ENCODE measurements at regions not wholly inside any gene's neighbourhood (a gene's known extent, or its start where the extent isn't known, plus 50 kb on each side); places are given as distances from the start of the nearest gene placed in this dataset.

DNA sequence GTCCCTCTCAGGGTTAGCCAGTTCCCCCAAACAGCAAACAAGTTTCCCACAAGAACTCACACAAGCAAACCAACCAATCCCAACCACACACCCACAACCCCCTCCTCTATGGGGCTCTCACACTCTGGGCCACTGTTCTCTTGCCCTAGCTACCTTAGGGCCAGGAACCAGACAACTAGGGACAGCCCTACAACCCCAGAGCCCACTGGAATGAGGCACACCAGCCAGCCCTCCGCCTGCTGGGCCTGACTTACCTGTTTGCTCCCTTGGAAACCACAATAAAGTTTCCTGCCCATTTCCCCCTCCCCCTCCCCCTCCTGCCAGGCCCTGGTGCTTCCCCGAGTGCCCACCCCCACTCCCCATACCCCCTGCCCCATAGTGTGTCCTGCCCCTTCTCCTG, 132.6 kb downstream of the WDR11 start:
- no peak for DNase-seq

DNA sequence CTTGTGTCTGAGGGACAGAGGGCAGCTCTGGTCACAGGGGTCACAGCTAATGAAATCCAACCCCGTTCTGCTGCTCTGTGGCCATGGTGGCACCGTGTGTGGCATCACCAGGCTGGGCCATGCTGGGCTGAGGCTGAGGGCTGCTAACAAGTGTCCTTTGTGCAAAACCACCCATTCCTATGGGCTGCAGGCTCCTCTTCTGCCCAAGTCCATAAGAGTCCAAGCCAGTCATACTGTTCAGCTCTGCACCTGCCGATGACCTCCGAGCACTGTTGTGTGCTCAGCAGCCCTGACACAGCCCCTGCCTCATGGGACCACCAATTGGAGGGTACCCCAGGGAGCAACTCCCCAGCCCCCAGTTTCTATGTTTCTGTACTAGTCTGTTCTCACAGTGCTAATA, 133.1 kb downstream of the WDR11 start:
- DNase-seq: no peak

DNA sequence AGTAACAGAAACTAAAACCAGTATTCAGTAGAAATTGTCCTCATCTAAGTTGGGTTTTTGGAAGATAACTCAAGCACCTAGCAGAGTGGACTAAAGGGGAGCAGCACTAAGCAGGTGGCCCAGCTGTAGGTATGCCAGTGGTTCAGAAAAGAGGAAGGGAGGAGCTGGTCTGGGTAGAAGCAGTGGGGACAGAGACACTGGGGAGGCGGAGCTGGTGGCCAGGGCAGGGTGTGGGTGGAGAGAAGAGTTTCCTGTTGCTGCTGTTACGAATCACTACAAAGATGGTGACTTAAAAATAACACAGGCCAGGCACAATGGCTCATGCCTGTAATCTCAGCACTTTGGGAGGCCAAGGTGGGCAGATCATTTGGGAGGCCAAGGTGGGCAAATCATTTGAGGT, 136.2 kb downstream of the WDR11 start:
- DNase-seq: no peak

DNA sequence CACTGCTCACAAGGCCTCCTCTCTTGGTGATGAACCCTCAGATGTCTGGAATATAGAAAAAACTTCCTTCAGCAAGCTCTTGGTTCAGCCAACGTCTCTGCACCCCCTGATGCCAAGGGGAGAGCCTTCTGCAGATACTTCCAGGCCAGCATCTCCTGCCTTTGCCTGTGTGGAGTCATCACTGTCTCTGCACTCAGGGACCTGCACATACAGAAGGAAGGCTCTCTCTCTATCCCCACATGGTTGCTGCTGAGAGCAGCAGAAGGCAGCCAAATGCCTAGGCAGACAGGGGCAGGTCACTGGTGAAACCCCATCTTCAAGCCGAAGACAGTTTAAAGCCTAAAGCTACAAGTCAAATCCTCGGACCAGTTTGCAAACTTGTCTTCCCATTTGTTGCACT, 137.6 kb downstream of the WDR11 start:
- no peak for DNase-seq

DNA sequence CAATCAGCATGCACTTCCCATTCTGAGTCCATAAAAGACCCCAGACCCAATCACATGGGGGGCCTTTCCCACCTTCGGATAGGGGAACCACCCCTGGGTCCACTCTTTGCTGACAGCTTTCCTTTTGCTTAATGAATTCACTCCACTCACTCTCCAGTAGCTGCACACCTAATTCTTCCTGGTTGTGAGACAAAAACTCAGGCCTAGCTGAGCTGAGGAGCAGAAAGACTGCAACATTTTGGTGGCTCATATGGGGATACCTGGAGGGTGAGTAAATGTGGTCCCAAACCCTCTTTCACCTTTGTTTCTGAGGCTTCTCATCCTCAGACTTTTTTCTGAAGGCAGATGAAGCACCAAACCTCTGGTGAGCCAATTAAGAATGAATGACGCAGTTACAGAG, 138.1 kb downstream of the WDR11 start:
- no peak for DNase-seq

DNA sequence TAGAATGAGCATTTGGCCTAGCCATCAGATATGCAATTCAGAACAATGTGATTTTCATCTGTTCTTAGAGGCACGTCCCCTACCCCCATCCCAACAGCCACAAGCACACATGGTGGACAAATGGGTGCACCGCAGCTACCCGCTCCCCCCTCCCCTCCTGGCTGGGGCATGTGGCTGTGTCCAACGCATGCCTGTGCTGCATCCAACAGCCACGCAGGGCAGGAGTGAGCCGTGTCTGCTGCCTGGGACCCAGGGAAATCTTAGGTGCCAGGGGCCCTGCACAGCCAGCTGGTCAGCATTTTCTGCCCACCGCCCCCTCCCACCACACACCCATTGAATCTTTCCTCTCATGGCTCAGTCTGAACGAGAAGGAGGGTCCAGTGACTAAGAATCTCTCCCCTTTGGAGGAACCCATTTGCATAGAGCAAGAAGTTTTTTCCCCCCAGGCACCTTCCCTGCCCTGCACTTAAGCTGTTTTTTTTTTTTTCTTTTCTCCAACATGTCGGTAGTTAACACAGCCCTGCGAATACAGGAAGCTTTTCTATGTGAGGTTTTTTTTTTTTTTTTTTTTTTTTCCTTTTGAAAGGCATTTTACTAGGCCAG, 138.9 kb downstream of the WDR11 start:
- DNase-seq: no peak

DNA sequence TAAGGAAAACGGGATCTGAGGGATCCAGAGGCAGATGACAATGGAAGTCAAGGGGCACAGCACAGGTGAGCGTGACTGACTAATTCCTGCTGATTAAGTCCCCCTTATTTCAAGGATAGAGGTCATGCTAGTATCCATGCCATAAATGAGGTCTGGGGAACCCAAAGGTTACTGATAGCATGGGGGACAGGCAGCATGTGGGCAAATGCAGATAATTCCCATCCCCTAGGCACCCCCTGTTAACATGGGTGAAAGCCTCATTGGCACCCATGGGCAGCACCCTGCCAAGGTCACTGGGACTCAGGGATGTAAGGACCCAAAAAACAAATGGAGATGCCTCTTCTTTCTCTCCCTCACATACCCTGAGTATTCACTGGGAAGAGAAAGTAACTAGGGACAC, 139.7 kb downstream of the WDR11 start:
- DNase-seq: no peak

DNA sequence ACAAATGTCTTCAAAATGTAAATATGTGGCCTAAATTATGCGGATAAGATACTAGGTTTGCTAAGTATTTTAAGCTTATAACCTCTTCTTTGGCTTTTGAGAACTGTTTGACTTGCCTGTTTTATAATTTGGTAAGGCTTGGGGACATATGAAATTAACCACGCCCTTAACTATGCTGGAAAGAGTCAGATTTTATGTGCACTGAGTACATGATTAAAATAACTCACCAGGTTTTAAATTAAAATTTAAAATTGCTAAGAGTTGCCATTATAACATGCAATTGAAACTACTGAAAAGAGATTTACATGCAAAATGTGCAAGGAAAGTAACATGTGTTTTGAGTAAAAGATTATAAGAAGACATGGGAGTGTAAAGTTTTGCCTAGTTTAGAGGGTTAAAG, 141.9 kb downstream of the WDR11 start:
- no peak for DNase-seq

DNA sequence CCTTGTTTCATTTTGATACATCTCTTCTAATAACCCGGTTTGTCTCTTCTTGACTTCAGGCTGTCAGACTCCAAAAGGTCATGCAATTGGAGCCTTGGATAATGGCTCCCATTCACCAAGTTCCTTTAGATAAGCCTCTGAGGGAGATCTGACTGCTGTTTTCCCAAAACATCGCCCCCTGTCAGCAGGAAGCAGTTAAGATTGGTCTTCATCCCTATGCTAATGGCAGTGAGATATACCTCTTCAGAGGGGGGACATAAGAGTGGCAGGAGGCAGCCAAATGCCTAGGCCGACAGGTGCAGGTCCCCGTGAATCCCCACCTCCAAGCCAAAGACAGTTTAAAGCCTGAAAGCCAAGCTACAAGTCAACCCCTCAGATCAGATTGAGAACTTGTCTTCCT, 144.6 kb downstream of the WDR11 start:
- DNase-seq: no peak

DNA sequence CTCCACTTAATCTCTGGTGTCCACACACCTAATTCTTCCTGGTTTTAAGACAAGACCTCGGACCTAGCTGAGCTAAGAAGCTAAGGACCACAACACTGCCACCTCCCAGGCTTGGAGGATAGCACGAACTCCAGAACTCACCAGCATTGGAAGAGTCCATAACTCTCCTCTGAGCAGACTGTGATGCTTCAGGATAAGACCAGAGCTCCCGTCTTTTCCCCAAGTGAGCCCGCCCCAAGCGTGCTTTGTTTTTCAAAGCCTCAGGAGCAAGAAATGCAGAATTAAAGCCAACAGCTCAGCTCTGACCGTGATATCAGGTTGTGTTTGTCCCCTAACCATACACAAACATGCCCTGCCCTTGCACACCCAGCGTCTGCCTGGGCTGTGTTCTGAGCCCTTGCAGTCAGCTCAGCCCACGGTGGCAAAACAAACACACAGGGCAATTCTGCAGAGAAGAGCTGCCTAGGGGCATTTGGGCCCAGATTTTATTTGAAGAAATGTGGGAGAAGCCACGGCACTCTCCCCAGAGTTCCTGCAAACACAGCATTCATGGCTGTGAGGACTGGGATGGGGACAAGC, 145.4 kb downstream of the WDR11 start:
- no peak for DNase-seq

DNA sequence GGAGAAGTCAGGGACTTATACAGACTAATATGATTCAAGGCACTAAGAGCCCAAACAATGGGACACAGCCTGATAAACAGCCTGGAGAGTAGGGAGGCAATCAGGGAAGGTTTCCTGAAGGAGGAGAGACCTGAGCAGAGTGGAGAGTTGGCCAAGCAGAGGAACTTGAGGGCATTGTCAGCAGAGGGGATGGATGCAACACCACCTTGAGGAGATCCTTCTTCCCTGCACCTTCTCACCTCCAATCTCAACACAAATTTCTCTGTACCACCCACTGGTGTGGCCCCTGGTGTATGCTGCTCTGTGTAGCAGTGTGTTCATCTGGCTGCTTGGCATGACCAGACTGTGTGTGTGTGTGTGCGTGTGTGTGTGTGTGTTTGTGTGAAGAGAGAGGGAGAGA, 146.2 kb downstream of the WDR11 start:
- DNase-seq: no peak

DNA sequence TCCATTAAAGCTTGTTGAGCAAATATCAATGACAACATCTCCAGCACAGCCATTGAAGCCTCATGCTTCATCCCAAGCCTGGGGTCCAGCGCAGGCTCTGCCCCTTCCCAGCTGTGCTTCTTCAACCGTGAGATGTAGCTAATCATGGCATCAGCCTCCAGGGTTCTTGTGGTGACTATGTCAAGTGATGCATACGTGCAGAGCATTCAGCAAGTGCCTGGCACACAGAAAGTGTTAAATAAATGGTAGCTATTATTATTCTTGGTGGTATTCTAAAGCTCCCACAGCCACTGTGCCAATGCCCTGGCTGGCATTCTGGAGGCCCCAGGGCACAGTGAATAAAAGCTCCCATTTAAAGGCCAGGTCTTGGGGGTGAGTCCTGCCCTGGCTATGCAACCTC, 146.6 kb downstream of the WDR11 start:
- DNase-seq: no peak

DNA sequence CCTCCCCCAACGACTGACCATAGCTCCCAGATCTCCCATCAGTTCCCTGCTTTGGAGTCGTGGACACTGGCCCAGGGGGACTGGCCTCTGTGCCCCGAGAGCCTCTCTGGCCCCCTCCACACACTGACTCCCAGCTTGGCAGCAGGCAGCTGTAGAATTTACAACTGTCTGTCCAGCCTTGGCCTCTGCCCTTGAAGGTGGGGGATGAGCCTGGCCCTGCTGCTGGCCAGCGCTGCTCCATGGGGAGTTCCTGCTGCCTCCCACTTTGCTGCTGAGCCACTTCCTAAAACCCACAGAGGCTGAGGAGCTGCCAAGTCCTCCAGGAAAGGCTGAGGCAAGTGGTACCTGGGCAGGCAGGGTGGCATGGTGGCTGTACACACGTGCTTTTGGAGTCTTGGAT, 147.1 kb downstream of the WDR11 start:
- DNase-seq: no peak

DNA sequence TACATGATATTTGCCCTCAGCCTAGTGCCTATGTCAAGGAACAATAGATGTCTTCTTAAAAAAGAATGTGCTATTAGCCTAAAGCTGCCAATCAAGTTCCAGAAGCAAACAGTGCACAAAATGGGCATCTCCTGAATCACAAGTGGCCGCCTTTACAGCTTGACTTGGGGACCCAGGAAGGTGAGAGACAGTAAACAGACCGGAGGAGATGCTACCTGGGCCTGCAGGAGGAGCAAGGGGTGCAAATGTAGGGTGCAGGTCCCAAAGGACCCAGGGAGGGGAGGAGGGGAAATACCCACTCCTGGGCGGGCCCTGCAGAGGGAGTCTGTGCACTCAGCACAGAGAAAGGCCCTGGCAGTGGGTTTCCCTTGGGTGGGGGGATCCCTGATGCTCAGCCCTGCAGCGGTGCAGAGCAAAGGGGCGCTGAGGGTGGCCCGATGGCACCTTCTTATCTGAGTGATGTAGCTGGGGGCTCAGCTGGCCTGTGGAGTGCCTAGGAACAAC, 147.7 kb downstream of the WDR11 start:
- no peak for DNase-seq

DNA sequence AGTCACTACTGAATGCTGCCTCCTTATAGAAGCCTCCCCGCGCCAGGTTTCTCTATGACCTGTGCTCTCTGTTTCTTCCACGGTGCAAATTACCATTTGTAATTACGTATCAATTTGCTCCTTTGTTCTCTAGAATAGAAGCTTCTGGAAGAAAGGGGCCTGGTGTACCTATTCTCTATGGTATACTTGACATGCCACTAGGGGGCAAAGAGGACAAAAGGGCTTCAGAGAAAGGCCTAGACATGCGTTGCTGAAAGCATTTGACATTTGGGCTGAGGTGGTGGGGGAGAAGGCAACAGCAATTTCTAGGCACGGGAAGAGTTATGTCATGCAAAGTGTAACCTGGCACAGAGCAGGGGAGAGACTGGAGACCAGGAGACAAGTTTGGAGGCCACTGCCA, 148.7 kb downstream of the WDR11 start:
- DNase-seq: no peak

DNA sequence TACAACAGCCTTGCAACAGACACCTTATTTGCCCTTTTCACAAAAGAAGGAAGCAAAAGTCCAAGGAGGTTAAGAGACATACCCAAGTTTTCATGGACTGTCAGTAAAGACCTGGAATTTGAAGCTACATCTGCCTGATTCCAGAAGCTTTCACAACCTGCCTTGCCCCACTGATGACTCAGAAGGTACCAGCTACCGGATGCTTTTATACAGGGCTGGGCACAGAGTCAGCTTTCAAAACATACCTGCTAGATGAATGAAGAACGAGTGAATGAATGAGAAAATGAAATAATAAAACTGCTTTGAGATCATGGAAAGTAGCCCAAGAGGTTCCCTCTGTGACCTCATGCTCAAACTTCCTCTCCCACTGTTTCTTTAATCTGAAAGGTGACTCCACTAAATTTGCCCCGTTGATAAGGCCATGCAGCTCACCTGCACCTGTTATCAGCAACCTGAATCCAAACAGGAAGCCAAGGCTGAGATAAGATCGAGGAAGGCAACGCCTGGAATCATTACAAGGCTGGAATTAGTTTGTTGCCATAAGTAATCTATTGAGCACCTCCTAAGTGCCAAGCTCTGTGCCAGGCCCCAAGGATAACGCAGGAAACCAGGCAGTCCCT, 151.5 kb downstream of the WDR11 start:
- no peak for DNase-seq

DNA sequence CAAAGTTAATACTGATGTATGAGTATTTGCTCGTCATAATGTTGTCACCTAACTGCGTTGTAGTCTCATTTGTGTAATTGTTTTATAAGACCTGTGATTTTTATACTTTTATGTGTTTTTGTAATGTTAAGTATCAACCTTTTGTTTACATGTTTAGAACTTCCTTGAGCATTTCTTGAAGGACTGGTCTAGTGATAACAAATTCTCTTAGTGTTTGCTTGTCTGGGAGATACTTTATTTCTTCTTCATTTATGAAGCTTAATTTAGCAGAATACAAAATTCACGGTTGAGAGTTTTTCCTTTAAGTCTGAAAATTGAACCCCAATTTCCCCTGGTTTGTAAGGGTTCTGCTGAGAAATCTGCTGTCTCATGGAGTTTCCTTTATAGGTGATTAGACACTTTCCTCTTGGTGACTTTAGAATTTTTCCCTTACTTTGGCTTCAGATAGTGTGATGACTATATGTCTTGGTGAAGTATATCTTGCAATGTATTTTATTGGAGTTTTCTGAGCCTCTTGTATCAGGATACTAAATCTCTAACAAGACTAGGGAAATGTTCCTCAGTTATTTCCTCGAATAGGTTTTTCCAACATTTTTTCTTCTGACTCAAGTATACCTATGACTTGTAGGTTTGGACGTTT, 154.9 kb downstream of the WDR11 start:
- no peak for DNase-seq

DNA sequence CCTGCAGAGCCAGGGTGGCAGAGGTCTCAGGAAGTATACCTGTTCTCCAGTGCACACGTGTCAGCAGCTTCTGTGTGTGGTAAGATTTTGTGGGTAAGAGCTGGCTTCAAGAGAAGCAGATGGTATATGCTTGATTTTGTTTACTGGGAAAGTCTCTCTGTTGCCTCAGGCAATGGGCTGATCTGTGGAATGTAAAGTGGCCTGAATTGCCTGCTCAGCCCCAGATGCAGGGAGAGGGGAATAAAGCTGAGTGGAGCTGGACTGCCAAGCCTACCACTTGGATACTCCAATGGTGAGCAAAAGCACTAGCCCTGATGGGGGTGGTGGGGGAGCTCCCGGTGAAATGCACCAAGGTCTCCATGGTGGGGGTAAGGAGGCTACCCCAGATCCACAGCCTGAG, 156.1 kb downstream of the WDR11 start:
- no peak for DNase-seq

DNA sequence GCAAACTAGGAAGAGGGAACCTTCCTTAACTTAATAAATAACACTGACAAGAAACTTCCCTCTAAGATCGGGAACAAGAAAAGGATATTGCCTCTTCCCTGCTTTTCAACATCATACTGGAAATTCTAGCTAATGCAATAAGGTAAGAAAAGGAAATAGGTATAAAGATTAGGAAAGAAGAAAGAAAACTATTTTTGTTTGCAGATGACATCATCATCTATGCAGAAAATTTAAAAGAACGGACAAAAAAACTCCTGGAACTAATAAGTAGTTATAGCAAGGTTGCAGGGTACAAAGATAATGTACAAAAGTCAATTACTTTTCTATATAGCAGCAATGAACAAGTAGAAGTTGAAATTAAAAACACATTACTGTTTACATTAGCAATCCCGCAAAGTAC, 164.8 kb downstream of the WDR11 start:
- DNase-seq: no peak

DNA sequence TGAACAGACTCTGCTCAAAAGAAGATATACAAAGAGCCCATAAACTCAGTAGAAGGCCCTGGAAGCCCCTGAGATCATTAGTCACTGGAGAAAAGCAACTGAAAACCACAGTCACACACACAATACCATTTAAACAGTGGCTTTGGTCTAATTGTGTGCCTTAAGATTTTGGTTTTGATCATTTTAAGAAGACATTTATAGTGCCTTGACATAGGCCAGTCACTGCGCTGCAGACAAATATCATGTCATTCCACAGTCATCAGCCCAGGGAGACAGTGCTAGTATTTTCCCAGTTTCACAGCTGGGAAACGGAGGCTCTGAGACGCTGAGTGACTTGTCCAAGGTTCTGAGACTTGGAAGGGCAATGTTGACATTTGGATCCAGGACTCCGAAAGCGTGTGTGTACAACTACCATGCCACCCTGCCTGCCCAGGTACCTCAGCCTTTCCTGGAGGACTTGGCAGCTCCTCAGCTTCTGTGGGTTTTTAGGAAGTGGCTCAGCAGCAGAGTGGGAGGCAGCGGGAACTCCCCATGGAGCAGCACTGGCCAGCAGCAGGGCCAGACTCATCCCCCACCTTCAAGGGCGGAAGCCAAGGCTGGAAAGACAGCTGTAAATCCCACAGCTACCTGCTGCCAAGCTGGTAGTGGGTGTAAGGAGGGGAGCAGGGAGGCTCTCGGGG, 173.9 kb downstream of the WDR11 start:
- no peak for DNase-seq

DNA sequence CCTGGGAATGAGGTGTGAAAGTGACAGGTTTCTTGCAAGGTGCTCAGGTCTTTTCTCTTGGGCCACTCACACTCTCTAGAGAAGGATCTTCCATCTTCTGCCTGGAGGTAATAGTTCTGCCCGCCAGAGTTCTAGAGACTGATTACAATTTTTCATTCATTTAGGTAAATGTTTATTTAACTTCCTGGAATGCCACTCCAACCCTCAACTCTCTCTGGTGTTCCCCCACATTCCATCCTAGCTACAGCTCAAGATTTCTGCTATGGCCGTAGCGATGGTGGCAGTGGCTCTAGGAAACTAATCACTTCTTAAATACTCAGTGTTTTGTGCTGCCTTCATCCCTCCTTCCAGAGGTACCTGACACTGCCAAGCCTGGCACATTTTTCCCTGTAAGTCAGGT, 174.6 kb downstream of the WDR11 start:
- DNase-seq: no peak

DNA sequence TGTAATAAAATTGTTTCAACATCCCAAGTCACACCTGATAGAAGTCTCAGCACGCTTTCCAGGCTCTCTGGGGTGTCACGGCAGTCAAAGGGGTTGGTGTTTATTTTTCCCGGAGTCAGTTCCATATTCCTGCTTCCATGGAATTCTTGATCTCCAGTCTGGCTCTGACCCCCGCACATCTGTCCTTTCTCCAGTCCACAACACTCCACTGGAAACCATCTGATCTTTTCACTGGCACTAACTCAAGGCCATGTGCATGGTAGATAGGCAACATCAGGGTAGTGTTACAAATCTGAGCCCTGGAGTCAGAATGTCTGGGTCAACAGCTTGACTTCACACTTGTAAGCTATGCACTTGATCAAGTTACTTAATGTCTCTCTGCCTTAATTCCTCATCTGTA, 176.2 kb downstream of the WDR11 start:
- no peak for DNase-seq

DNA sequence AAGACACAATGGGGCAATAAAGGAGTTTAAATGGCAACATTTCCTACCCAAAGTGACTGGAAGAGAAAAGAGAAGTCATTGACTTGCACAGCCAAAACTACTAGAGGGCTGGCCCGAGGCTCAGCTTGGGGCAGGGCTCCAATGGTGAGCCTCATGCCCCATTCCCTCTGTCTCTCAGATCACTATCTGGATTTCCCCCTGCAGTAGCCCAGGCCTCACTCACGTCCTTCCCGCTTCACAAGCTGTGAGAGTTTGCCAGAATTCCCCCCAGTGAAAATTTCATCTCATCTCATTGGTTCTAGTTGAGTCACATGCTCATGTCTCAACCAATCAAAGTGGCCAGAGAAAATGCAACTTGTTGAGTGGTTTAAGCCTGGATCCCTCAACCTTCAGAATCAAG, 181.3 kb downstream of the WDR11 start:
- DNase-seq: no peak

DNA sequence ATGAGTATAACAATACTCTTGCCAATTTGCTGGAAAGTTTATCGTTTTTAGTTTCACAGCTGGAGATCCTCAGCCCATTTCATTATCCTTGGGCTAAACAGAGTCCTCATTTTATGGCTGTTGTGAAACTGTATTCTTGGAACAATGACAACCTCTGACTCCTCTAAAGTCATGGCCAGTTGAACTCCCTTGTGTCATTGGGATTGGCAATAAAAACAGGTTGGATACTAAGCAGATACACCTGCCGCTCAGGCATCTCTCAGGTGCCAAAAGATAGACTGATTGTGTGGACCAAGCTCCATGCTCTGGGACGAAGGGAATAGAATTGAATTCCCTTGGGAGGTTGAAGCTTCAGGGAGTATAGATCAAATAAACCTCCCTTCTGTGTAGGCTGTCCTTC, 182.2 kb downstream of the WDR11 start:
- no peak for DNase-seq
